ENCODE measurements at regions not wholly inside any gene's neighbourhood (a gene's known extent, or its start where the extent isn't known, plus 50 kb on each side); places are given as distances from the start of the nearest gene placed in this dataset.
"Not testable (repeated sequence)": the region's sequence is repeated elsewhere in the genome, so short reads cannot be mapped to it uniquely, and the experiment has no call there.

DNA sequence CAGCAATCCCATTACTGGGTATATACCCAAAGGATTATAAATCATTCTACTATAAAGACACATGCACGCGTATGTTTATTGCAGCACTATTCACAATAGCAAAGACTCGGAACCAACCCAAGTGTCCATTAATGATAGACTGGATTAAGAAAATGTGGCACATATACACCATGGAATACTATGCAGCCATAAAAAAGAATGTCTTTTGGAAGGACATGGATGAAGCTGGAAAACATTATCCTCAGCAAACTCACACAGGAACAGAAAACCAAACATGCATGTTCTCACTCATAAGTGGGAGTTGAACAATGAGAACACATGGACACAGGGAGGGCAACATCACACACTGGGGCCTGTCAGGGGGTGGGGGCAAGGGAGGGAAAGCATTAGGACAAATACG is 143.7 kb upstream of the IVNS1ABP start:
- TF ChIP-seq CEBPB (IDR thresholded peaks at IDR 0.05); CHD4 (IDR thresholded peaks at IDR 0.05; ENCODE audit: borderline replicate concordance); POLR2A (IDR thresholded peaks at IDR 0.05; ENCODE audit: low read length): not testable (repeated sequence)
- TF ChIP-seq, protein P1, sequence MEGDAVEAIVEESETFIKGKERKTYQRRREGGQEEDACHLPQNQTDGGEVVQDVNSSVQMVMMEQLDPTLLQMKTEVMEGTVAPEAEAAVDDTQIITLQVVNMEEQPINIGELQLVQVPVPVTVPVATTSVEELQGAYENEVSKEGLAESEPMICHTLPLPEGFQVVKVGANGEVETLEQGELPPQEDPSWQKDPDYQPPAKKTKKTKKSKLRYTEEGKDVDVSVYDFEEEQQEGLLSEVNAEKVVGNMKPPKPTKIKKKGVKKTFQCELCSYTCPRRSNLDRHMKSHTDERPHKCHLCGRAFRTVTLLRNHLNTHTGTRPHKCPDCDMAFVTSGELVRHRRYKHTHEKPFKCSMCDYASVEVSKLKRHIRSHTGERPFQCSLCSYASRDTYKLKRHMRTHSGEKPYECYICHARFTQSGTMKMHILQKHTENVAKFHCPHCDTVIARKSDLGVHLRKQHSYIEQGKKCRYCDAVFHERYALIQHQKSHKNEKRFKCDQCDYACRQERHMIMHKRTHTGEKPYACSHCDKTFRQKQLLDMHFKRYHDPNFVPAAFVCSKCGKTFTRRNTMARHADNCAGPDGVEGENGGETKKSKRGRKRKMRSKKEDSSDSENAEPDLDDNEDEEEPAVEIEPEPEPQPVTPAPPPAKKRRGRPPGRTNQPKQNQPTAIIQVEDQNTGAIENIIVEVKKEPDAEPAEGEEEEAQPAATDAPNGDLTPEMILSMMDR (IDR thresholded peaks at IDR 0.05) = not testable (repeated sequence)
- TF ChIP-seq, protein P2, sequence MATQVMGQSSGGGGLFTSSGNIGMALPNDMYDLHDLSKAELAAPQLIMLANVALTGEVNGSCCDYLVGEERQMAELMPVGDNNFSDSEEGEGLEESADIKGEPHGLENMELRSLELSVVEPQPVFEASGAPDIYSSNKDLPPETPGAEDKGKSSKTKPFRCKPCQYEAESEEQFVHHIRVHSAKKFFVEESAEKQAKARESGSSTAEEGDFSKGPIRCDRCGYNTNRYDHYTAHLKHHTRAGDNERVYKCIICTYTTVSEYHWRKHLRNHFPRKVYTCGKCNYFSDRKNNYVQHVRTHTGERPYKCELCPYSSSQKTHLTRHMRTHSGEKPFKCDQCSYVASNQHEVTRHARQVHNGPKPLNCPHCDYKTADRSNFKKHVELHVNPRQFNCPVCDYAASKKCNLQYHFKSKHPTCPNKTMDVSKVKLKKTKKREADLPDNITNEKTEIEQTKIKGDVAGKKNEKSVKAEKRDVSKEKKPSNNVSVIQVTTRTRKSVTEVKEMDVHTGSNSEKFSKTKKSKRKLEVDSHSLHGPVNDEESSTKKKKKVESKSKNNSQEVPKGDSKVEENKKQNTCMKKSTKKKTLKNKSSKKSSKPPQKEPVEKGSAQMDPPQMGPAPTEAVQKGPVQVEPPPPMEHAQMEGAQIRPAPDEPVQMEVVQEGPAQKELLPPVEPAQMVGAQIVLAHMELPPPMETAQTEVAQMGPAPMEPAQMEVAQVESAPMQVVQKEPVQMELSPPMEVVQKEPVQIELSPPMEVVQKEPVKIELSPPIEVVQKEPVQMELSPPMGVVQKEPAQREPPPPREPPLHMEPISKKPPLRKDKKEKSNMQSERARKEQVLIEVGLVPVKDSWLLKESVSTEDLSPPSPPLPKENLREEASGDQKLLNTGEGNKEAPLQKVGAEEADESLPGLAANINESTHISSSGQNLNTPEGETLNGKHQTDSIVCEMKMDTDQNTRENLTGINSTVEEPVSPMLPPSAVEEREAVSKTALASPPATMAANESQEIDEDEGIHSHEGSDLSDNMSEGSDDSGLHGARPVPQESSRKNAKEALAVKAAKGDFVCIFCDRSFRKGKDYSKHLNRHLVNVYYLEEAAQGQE (IDR thresholded peaks at IDR 0.05) = not testable (repeated sequence)
